ENCODE measurements at regions not wholly inside any gene's neighbourhood (a gene's known extent, or its start where the extent isn't known, plus 50 kb on each side); places are given as distances from the start of the nearest gene placed in this dataset.

DNA sequence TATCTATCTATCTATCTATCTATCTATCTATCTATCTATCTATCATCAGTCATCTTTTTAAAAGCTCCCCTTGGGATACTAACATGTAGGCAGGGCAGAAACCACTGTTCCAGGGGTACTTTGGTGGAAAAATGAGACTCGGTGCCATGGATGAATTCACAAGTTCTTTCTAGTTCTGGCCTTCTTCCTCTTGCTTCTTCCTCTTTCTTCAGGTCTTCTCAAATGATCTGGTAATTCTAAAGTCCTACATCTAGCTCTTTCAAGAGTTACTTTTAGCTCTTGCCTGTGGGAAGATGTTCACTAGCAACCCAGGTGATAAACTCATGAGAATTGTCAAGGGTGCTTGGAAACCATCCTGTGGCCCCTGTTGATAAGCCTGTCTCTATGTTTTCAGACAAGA is 168.5 kb upstream of the TBC1D5 start:
- no peaks in the 10 kb centered on the region for H3K27me3 Mint-ChIP-seq
- intact Hi-C loops (cut with micrococcal nuclease): no loop called here
- no peak overlapping the region for H3K27ac Mint-ChIP-seq
- peaks cover 15% of the 10 kb centered on the region for H3K4me1 Mint-ChIP-seq (ENCODE audit: low read depth)
- peaks cover 9% of the 10 kb centered on the region for H3K9me3 Mint-ChIP-seq
- H3K4me3 Mint-ChIP-seq: no peak overlapping the region
- no peaks in the 10 kb centered on the region for H3K36me3 Mint-ChIP-seq (ENCODE audit: low read depth)

DNA sequence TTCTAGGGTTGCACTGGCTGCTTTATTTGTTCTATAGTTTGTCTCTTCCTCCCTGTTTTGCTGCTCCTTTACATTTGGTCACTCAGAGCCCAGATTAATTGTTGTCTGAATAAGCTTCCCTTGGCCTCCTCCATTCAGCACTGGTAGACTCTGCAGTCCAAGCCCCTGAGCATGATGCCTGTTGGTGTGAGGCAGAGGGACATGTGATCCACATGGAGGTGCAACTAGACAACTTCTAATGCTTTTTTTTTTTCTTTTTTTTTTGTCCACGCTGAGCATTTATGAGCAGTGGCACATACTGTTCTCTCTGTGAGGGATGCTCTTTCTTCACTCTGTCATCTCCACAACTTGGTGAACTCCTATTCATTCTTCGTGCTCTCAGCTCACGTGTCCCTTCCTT is 167.3 kb upstream of the TBC1D5 start:
- intact Hi-C loops (cut with micrococcal nuclease): loop anchor here (10.0 kb wide), 1 partner anchor 1895 kb away; no protein-coding TSS in a partner anchor
- no peaks in the 10 kb centered on the region for H3K36me3 Mint-ChIP-seq (ENCODE audit: low read depth)
- no peak overlapping the region for H3K4me3 Mint-ChIP-seq
- H3K27me3 Mint-ChIP-seq: no peaks in the 10 kb centered on the region
- peaks cover 9% of the 10 kb centered on the region for H3K9me3 Mint-ChIP-seq
- no peak overlapping the region for H3K27ac Mint-ChIP-seq
- H3K4me1 Mint-ChIP-seq (ENCODE audit: low read depth): peaks cover 20% of the 10 kb centered on the region

DNA sequence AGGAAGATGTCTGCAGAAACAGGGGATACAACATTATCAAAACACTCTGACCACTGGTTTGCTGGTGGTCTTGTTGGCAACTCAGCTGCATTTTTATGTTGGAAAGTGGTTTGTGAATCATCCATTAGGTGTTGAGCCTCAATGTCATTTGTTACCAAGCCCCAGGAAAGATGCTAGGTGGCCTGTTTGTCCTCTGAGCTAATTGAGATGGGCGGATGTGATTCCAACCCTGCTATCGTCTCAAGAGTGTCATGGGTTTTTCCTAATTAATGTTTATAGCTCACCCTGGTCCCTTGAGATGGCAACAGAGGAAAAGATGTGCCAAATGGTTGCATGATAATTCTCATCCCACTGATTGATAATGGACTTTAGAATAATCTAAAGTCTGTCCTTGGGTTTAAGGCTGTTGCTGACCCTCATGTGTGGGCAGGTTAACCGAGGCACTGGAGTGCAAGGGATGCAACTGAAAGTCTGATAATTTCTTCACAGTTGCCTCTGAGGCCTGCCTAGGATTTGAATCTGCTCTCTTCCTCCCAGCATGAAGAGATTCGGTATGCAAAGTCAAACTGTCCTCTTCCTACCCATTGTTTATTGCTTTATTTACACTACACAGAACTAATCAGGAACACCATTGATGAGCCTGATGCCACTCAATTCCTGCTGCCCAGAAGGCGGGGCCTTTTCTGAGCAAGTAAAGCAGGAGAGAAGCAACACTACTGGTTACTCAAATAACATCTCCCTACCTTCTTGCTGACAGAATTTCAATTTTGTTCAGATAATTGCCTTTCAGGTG is 166.2 kb upstream of the TBC1D5 start:
- Mint-ChIP-seq H3K4me3 (no peak overlapping the region), H3K9me3 (peaks cover 9% of the 10 kb centered on the region), H3K27me3 (no peaks in the 10 kb centered on the region), H3K27ac (no peak overlapping the region), H3K4me1 (ENCODE audit: low read depth) (peaks cover 27% of the 10 kb centered on the region), H3K36me3 (ENCODE audit: low read depth) (no peaks in the 10 kb centered on the region)
- intact Hi-C loops (cut with micrococcal nuclease): loop anchor here (10.0 kb wide), 1 partner anchor 1896 kb away; no protein-coding TSS in a partner anchor

DNA sequence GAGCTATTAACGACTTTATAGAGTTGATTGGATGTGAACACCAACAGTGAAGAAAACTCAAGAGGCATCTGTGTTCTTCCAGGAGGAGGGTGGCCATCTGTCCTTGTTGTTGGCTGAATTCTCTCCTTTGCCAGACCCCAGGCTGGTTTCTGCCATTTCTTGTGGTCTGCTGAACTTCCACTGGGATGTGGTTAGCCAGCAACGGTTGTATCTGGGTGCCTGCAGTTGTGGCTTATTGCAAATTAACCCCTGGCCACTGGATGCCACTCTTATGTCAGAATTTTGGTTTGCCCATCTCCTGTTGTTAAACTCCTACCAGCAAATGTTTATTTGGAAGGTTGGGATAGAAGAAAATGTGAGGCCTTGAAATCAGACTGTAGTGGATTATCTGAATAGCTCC is 163.6 kb upstream of the TBC1D5 start:
- intact Hi-C loops (cut with micrococcal nuclease): loop anchor here (10.0 kb wide), 1 partner anchor 1899 kb away; no protein-coding TSS in a partner anchor
- Mint-ChIP-seq H3K36me3 (ENCODE audit: low read depth) (no peaks in the 10 kb centered on the region), H3K4me3 (no peak overlapping the region), H3K27ac (no peak overlapping the region), H3K9me3 (peaks cover 9% of the 10 kb centered on the region), H3K4me1 (ENCODE audit: low read depth) (peaks cover 36% of the 10 kb centered on the region), H3K27me3 (no peaks in the 10 kb centered on the region)

DNA sequence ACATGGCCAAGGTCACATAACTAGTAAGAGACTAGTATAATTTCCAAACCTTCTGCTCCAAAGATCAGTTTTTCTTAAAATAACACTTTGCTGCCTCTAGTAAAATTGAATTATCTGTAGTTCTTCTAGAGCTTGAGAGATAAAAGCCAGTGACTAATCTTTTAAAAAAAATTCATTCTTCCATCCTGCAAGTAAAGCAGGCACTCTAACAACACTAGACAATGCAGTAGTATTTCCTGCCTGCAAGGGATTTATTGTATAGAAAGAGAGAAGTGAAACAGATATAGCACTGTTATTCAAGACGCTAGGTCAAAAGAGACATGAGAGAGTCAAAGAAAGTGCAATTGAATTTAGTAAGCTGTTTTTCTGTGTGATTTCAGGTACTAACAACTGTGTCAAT is 159.5 kb upstream of the TBC1D5 start:
- no peaks in the 10 kb centered on the region for H3K36me3 Mint-ChIP-seq (ENCODE audit: low read depth)
- intact Hi-C loops (cut with micrococcal nuclease): loop anchor here (10.0 kb wide), 1 partner anchor 1903 kb away; no protein-coding TSS in a partner anchor
- peaks cover 1% of the 10 kb centered on the region for H3K9me3 Mint-ChIP-seq
- no peaks in the 10 kb centered on the region for H3K27me3 Mint-ChIP-seq
- peaks cover 26% of the 10 kb centered on the region for H3K4me1 Mint-ChIP-seq (ENCODE audit: low read depth)
- H3K27ac Mint-ChIP-seq: no peak overlapping the region
- no peak overlapping the region for H3K4me3 Mint-ChIP-seq

DNA sequence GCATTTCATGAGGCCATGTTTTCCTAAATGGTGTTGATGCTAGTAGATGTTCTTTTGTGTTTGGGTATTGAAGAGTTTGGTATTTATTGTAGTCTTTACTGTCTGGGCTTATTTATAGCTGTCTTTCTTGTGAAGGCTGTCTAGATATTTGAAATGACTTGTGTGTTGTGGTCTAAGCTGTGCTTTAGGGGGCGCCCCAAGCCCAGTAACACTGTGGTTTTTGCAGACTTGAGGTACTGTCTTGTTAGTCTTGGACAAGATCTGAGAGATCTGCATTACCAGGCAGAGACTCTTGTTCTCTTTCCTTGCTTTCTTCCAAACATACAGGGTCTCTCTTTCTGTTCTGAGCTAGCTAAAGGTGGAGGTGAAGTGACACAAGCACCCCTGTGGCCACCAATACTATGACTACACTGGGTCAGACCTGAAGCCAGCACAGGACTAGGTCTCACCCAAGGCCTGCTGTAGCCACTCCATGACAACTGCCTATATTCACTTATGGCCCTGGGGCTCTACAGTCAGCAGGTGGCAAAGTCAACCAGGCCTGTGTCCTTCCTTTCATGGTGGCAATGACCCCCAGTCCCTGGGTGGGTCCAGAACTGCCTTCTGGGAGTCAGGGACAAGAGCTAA is 152.1 kb upstream of the TBC1D5 start:
- intact Hi-C loops (cut with micrococcal nuclease): loop anchor here (1.0 to 5.0 kb wide), 3 partner anchors 401 to 863 kb away; no protein-coding TSS in a partner anchor
- Mint-ChIP-seq H3K27me3 (no peaks in the 10 kb centered on the region), H3K27ac (no peak overlapping the region), H3K9me3 (no peaks in the 10 kb centered on the region), H3K4me1 (ENCODE audit: low read depth) (no peaks in the 10 kb centered on the region), H3K4me3 (no peak overlapping the region), H3K36me3 (ENCODE audit: low read depth) (no peaks in the 10 kb centered on the region)

DNA sequence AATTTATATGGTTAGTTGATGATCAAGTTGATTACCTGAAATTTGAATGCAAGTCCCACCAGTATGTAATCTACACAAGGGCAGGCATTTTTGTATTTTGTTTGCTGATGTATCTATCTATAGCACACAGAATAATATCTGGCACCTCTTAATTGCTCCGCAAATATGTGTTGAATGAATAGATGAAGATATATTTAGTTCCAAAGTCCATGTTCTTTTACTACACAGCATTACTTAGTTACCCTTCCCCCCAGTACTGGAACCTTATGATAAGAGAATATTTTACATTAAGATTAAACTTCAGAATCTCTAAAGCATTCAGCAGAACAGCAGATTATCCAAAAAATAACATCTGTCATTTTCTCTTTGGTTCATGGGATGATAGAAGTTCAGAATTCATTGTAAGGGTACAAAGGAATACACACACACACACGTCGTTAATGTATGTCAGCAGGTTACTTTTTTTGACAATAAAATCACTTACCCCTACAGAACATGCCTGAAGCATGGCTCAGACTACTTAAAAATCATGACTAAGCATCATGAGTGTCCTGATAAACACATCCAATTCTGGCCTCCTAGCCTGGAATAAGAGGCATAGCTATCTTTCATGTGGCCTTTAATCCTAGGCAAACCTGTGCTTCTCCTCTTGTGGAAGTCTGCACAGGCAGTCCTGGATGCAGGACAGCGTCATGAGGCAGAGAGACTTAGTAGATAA is 148.9 kb upstream of the TBC1D5 start:
- Mint-ChIP-seq H3K4me3 (no peak overlapping the region), H3K4me1 (ENCODE audit: low read depth) (no peaks in the 10 kb centered on the region), H3K36me3 (ENCODE audit: low read depth) (no peaks in the 10 kb centered on the region), H3K27me3 (no peaks in the 10 kb centered on the region), H3K27ac (no peak overlapping the region), H3K9me3 (no peaks in the 10 kb centered on the region)
- intact Hi-C loops (cut with micrococcal nuclease): loop anchor here (5.0 kb wide), 1 partner anchor 866 kb away; no protein-coding TSS in a partner anchor

DNA sequence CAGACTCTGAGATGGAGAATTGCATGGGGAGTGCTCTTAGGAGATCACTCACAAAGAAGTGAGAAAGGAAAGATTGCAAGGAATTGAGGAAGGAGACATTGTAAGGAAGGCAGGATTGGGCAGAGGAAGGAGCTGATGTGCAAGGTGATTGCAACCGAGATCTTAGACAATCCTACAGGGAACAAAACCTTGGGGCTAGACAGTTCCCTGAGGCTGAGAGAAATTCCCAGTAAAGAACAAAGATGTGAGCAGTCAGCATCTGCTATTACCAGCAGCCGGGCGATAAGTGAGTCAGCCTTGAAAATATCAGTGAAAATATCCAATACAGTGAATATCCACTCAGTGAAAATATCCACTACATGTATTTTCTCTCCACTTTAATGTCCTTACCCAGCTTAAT is 143.6 kb upstream of the TBC1D5 start:
- intact Hi-C loops (cut with micrococcal nuclease): no loop called here
- no peak overlapping the region for H3K27ac Mint-ChIP-seq
- no peaks in the 10 kb centered on the region for H3K36me3 Mint-ChIP-seq (ENCODE audit: low read depth)
- H3K4me3 Mint-ChIP-seq: no peak overlapping the region
- H3K9me3 Mint-ChIP-seq: no peaks in the 10 kb centered on the region
- no peaks in the 10 kb centered on the region for H3K27me3 Mint-ChIP-seq
- H3K4me1 Mint-ChIP-seq (ENCODE audit: low read depth): no peaks in the 10 kb centered on the region

DNA sequence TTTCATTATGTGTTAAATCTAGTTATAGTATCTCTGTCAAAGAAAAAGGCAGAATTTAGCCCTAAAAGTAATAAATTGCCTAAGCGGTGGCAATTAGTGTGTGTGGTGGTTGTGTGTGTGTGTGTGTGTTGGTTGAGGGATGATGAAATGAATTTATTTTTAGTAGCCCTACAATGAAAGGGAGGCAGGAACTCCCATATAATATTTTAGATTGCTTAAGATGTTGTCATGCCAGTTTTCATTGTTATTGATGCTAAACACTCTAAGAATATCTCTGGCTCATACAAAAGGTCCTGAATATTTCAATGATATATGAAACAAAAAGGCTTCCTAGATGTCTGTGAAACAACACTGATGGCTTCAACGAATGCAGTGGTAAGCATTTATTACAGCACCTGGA is 140.6 kb upstream of the TBC1D5 start:
- no peak overlapping the region for H3K27ac Mint-ChIP-seq
- intact Hi-C loops (cut with micrococcal nuclease): no loop called here
- no peaks in the 10 kb centered on the region for H3K27me3 Mint-ChIP-seq
- H3K4me3 Mint-ChIP-seq: no peak overlapping the region
- H3K4me1 Mint-ChIP-seq (ENCODE audit: low read depth): no peaks in the 10 kb centered on the region
- H3K36me3 Mint-ChIP-seq (ENCODE audit: low read depth): no peaks in the 10 kb centered on the region
- no peaks in the 10 kb centered on the region for H3K9me3 Mint-ChIP-seq

DNA sequence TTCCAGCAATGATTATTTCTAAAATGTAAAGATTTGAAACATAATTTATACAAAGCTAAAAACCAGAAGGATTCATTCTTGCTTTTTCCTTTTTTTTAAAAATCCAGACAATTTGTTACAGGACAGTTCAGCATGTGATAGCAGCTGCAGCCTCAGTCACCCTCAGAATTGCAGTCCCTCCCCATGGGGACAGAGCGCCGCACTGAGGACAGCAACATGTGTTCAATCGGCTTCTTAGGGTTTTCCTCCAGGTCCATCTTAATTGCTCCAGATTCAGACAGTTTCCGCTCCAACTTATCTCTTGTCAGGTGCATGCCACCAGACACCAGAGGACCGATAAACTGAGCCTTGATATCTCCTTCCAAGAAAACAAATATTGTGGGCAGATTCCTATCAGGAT is 134.9 kb upstream of the TBC1D5 start:
- Mint-ChIP-seq H3K9me3 (no peaks in the 10 kb centered on the region), H3K27me3 (no peaks in the 10 kb centered on the region), H3K4me1 (ENCODE audit: low read depth) (peaks cover 12% of the 10 kb centered on the region), H3K36me3 (ENCODE audit: low read depth) (no peaks in the 10 kb centered on the region), H3K4me3 (no peak overlapping the region), H3K27ac (no peak overlapping the region)
- intact Hi-C loops (cut with micrococcal nuclease): no loop called here

DNA sequence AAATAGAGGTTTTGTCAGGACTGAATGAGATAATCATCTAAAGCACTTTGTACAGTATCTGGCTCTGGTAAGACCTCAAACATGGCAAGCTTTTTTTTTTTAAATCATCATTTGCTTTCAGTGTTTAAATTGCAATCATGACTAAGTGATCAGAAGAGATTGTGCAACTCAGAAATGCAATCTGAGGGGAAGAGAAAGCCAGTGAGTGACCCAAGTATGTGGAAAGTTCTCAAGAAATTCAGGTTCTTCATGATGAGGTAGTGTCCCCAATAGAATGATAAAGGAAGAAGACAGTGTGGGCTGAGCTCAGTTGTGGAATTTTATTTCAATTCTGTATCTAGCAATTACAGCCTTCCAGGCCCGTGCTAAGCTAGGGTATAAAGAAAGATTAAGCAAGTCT is 132.2 kb upstream of the TBC1D5 start:
- Mint-ChIP-seq H3K4me1 (ENCODE audit: low read depth) (peaks cover 12% of the 10 kb centered on the region), H3K9me3 (no peaks in the 10 kb centered on the region), H3K27ac (no peak overlapping the region), H3K4me3 (no peak overlapping the region), H3K27me3 (no peaks in the 10 kb centered on the region), H3K36me3 (ENCODE audit: low read depth) (no peaks in the 10 kb centered on the region)
- intact Hi-C loops (cut with micrococcal nuclease): no loop called here

DNA sequence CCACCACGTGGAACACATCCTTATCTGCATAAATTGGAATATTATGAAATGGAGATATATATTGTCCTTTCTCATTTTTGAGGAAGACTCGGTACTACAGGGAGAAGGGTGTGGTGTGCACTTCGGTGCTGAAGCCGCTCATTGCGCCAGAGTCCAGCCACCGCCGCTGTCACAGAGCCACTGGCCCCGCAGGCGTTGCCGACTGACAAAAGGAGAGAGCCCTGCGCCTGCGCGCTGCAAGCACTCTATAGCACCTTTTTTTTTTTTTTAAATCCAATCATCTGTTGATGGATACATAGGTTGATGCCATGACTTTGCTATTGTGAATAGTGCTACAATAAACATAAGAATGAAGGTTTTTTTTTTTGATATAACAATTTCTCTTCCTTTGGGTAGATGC is 130.0 kb upstream of the TBC1D5 start:
- Mint-ChIP-seq H3K27me3 (no peaks in the 10 kb centered on the region), H3K9me3 (no peaks in the 10 kb centered on the region), H3K4me3 (no peak overlapping the region), H3K4me1 (ENCODE audit: low read depth) (peaks cover 12% of the 10 kb centered on the region), H3K27ac (no peak overlapping the region), H3K36me3 (ENCODE audit: low read depth) (no peaks in the 10 kb centered on the region)
- intact Hi-C loops (cut with micrococcal nuclease): no loop called here

DNA sequence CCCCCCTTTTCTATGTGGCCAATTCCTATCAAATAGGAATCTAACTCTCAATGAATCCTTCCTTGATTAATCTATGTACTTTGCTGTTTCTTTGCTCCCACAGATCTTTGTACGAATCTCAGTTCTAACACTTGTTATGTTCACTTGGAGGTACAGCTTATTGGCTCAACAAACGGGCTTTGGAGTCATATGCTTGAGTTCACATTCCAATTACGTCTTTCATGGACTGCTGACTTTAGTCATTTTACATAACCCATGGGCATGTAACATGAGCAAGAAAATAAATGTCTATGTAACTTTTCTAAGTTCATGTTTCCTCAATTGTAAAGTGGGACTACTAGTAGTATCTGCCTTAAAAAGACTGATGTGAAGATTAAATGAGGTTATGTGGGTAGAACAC is 123.2 kb upstream of the TBC1D5 start:
- Mint-ChIP-seq H3K27me3 (no peaks in the 10 kb centered on the region), H3K27ac (no peak overlapping the region), H3K4me1 (ENCODE audit: low read depth) (no peaks in the 10 kb centered on the region), H3K9me3 (peaks cover 19% of the 10 kb centered on the region), H3K36me3 (ENCODE audit: low read depth) (no peaks in the 10 kb centered on the region), H3K4me3 (no peak overlapping the region)
- intact Hi-C loops (cut with micrococcal nuclease): no loop called here

DNA sequence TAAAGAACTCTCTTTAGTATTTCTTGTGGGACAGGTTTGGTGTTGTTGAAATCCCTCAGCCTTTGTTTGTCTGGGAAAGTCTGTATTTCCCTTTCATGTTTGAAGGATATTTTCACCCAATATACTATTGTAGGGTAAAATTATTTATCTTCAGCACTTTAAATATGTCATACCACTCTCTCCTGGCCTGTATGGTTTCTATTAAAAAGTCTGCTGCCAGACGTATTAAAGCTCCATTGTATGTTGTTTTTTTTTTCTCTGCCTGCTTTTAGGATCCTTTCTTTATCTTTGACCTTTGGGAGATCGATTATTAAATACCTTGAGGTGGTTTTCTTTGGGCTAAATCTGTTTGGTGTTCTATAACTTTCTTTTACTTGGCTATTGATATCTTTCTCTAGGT is 119.0 kb upstream of the TBC1D5 start:
- intact Hi-C loops (cut with micrococcal nuclease): no loop called here
- Mint-ChIP-seq H3K27me3 (no peaks in the 10 kb centered on the region), H3K36me3 (ENCODE audit: low read depth) (no peaks in the 10 kb centered on the region)

More for the DNA sequence above, 119.0 kb upstream of the TBC1D5 start:
- H3K4me1 Mint-ChIP-seq (ENCODE audit: low read depth): no peaks in the 10 kb centered on the region
- no peak overlapping the region for H3K4me3 Mint-ChIP-seq
- no peak overlapping the region for H3K27ac Mint-ChIP-seq
- peaks cover 25% of the 10 kb centered on the region for H3K9me3 Mint-ChIP-seq
